GM12878 (cell line): ENCODE measurements at regions not wholly inside any gene's neighbourhood (a gene's known extent, or its start where the extent isn't known, plus 50 kb on each side); places are given as distances from the start of the nearest gene placed in this dataset.

Experiments used
- ATAC-seq: fragments of 200-7000 bp; cut with Tn5 transposase; 3 replicates; pipeline ENCODE4 v1.9.1; 2020; ENCODE audit warnings: mild to moderate bottlenecking, moderate library complexity
- BruUV-seq: library from RNA; stranded (reverse); fragments of 400-500 nt; replicated peaks from 2 replicates; lab custom pipeline; 2021; lab: Mats Ljungman, UMichigan
- CTCF ChIA-PET: fragments of 300-600 bp; sonication (Branson Sonifier 250); formaldehyde crosslinking; extraction: SDS; loops from one replicate; lab custom pipeline; 2021; ENCODE audit warnings: inconsistent platforms; lab: Yijun Ruan, JAX
- POLR2A ChIA-PET: fragments of 350-600 bp; formaldehyde crosslinking; extraction: SDS; loops from one replicate; lab custom pipeline; 2021; ENCODE audit warnings: inconsistent platforms; lab: Charles Lee
- RAD21 ChIA-PET: fragments of 300-600 bp; sonication (Branson Sonifier 250); formaldehyde crosslinking; loops from one replicate; lab custom pipeline; 2023; ENCODE audit warnings: antibody characterized with exemption; ENCODE audit not compliant: unreplicated experiment; lab: Charles Lee
- SMC1A ChIA-PET: fragments of 300-600 bp; sonication (Branson Sonifier 250); formaldehyde crosslinking; loops from one replicate; lab custom pipeline; 2023; ENCODE audit not compliant: unreplicated experiment, uncharacterized antibody; lab: Charles Lee
- DNase-seq: peaks from one replicate; pipeline ENCODE4 v3.0.0-alpha.2; 2011; ENCODE audit warnings: low read depth, low spot score
- FAIRE-seq: peaks from 3 replicates; lab custom pipeline; 2011; peaks lifted over from hg19 to GRCh38; lab: Jason Lieb, UNC
- H2AFZ ChIP-seq: 2 replicates; pipeline ENCODE4 v1.6.0; 2011; ENCODE audit warnings: low read depth, low read length, control low read depth; ENCODE audit not compliant: control insufficient read depth
- H3K27ac ChIP-seq: 2 replicates; pipeline ENCODE4 v1.5.1; 2011; ENCODE audit warnings: control low read depth; ENCODE audit not compliant: control insufficient read depth, insufficient read depth
- H3K27me3 ChIP-seq, 2 experiments: replicated peaks in 1 of 2; 2 replicates each; pipeline versions ENCODE4 v1.6.0 to v1.6.1; 2011; ENCODE audit warnings: low read length in 1 of 2; ENCODE audit not compliant: control insufficient read depth in 2 of 2, insufficient read depth in 2 of 2
- H3K36me3 ChIP-seq, 2 experiments: 2 replicates each; pipeline ENCODE4 v1.5.1; 2011; ENCODE audit warnings: low read length in 1 of 2; ENCODE audit not compliant: control insufficient read depth in 2 of 2, insufficient read depth in 2 of 2
- H3K4me1 ChIP-seq: 2 replicates; pipeline ENCODE4 v1.6.1; 2011; ENCODE audit warnings: mild to moderate bottlenecking, low read length, moderate library complexity, mixed read lengths; ENCODE audit not compliant: control insufficient read depth, insufficient read depth
- H3K4me2 ChIP-seq: 2 replicates; pipeline ENCODE4 v1.6.0; 2011; ENCODE audit warnings: control low read depth; ENCODE audit not compliant: control insufficient read depth, insufficient read depth
- H3K4me3 ChIP-seq: fragments of 200-600 bp; sonication (generic); 2 replicates; pipeline ENCODE4 v1.5.1; 2016
- H3K79me2 ChIP-seq: 2 replicates; pipeline ENCODE4 v1.6.0; 2011; ENCODE audit warnings: low read length; ENCODE audit not compliant: control insufficient read depth, insufficient read depth
- H3K9ac ChIP-seq: 2 replicates; pipeline ENCODE4 v1.8.0; 2011; ENCODE audit warnings: low read length, control low read depth, mixed read lengths; ENCODE audit not compliant: control insufficient read depth, insufficient read depth
- H3K9me3 ChIP-seq: replicated peaks from 3 replicates; pipeline ENCODE4 v1.5.1; 2011; ENCODE audit warnings: mild to moderate bottlenecking, low read length; ENCODE audit not compliant: control insufficient read depth, insufficient read depth
- H4K20me1 ChIP-seq: 2 replicates; pipeline ENCODE4 v1.6.0; 2011; ENCODE audit not compliant: control insufficient read depth, insufficient read depth
- CBFB ChIP-seq: IDR thresholded peaks from 2 replicates; pipeline ENCODE4 v1.6.1; 2016; ENCODE audit warnings: antibody characterized with exemption, low read depth
- ETV6 ChIP-seq, 2 experiments: fragments of 450-650 bp in 1 of 2; IDR thresholded peaks in 1 of 2; conservative IDR thresholded peaks in 1 of 2; 2 replicates each; pipeline ENCODE4 v1.6.1; 2014; ENCODE audit warnings: antibody characterized with exemption in 1 of 2, borderline replicate concordance in 1 of 2, low read depth in 1 of 2, mild to moderate bottlenecking in 1 of 2, moderate library complexity in 1 of 2
- EZH2 ChIP-seq: IDR thresholded peaks from 2 replicates; pipeline ENCODE4 v1.6.1; 2012; ENCODE audit warnings: low read depth, mild to moderate bottlenecking, control low read depth, inconsistent platforms, low read length, borderline replicate concordance; ENCODE audit not compliant: control insufficient read depth
- IKZF1 ChIP-seq: fragments of 450-650 bp; conservative IDR thresholded peaks from 2 replicates; pipeline ENCODE4 v1.6.1; 2017; ENCODE audit warnings: antibody characterized with exemption, mild to moderate bottlenecking
- SUZ12 ChIP-seq: fragments of 200-600 bp; sonication (generic); IDR thresholded peaks from one replicate; pipeline ENCODE4 v1.6.1; 2018; ENCODE audit warnings: antibody characterized with exemption, mild to moderate bottlenecking; ENCODE audit not compliant: unreplicated experiment
- TCF3 ChIP-seq: IDR thresholded peaks from 2 replicates; pipeline ENCODE4 v1.6.1; 2012; ENCODE audit warnings: low read depth, mild to moderate bottlenecking, low read length, borderline replicate concordance; ENCODE audit not compliant: insufficient read depth
- ZNF384 ChIP-seq: IDR thresholded peaks from 2 replicates; pipeline ENCODE4 v1.6.1; 2012; ENCODE audit warnings: low read depth, mild to moderate bottlenecking, low read length, improper control_type of control experiment, borderline replicate concordance
- ZSCAN29 ChIP-seq: fragments of 450-650 bp; IDR thresholded peaks from 2 replicates; pipeline ENCODE4 v1.6.1; 2017; ENCODE audit warnings: mild to moderate bottlenecking, moderate library complexity
- WGBS: methylation state at CpG from one replicate; pipeline ENCODE4 v1.1.6; 2016; ENCODE audit warnings: low lambda C conversion rate; ENCODE audit not compliant: insufficient replicate concordance, insufficient coverage; ENCODE audit errors: missing lambda C conversion rate; 5-methylcytosine and 5-hydroxymethylcytosine counted together
- in situ Hi-C: fragments of 300-500 bp; cut with MboI; formaldehyde crosslinking; loops from 9 replicates; pipeline ENCODE4 v1.14.3; 2018; ENCODE audit warnings: mixed read lengths
- intact Hi-C: fragments of 100-400 bp; cut with micrococcal nuclease; formaldehyde crosslinking; loops from one replicate; pipeline ENCODE4 v1.14.2; 2022; ENCODE audit not compliant: unreplicated experiment
- TF ChIP-seq, protein P1 (sequence below): fragments of 450-650 bp; IDR thresholded peaks from 2 replicates; pipeline ENCODE4 v1.6.1; 2017; ENCODE audit warnings: mild to moderate bottlenecking, moderate library complexity
- TF ChIP-seq, protein P2 (sequence below): fragments of 450-650 bp; IDR thresholded peaks from 2 replicates; pipeline ENCODE4 v1.6.1; 2017; ENCODE audit warnings: mild to moderate bottlenecking, moderate library complexity
- TF ChIP-seq, protein P3 (sequence below): IDR thresholded peaks from 2 replicates; pipeline ENCODE4 v1.6.1; 2012; ENCODE audit warnings: low read depth, low read length, improper control_type of control experiment

DNA sequence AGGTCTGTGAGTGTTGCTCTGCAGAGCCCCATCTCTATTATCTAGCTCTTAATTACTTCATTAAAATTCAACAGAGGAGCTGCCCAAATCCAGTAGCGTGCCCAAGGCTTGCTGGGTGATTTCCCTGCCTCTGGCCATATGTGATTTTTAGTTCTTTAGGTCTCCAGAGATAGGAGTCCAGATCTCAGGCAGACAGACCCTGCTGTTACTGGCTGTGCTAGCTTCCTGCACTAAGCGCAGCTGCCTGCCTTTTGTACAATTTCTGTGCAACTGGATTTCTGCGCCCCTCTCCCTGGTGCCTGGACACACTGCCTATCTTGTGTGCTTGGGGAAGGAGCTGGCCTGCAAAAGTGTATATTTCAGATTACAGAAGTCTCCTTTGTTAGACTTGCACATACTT lies 136.5 kb downstream of the TDRD15 start:
- no peaks in the 10 kb centered on the region for H3K4me1 ChIP-seq
- 28% methylated on average over 3 of the region's 3 CpGs for WGBS
- no peak overlapping the region for H3K27ac ChIP-seq
- no peaks in the 10 kb centered on the region for H4K20me1 ChIP-seq
- DNase-seq (no peak), FAIRE-seq (no peak), ATAC-seq (no peak)
- H3K9me3 ChIP-seq = no peaks in the 10 kb centered on the region
- H3K27me3 ChIP-seq = peaks cover 0 to 6% of the 10 kb centered on the region in 2 experiments; a peak in 1 of 4 replicates
- ChIA-PET RAD21 (no interaction called here), POLR2A (no interaction called here), CTCF (no interaction called here), SMC1A (interaction anchor here (1.3 kb wide), 1 partner anchor 9 kb away, joined by 4 read pairs; no protein-coding TSS in a partner anchor)
- H3K36me3 ChIP-seq = no peaks in the 10 kb centered on the region
- intact Hi-C loops (no loop called here), in situ Hi-C loops (no loop called here)
- no peak overlapping the region for H2AFZ ChIP-seq
- BruUV-seq = no TSS peak
- no peak overlapping the region for H3K4me2 ChIP-seq
- no peak overlapping the region for H3K9ac ChIP-seq
- no peaks in the 10 kb centered on the region for H3K79me2 ChIP-seq
- TF ChIP-seq EZH2 = no peak
- TF ChIP-seq ZNF384 = no peak
- no peak for TF ChIP-seq TCF3
- TF ChIP-seq IKZF1 = no peak
- no peak for TF ChIP-seq SUZ12
- no peak for TF ChIP-seq ZSCAN29
- TF ChIP-seq, protein P1, sequence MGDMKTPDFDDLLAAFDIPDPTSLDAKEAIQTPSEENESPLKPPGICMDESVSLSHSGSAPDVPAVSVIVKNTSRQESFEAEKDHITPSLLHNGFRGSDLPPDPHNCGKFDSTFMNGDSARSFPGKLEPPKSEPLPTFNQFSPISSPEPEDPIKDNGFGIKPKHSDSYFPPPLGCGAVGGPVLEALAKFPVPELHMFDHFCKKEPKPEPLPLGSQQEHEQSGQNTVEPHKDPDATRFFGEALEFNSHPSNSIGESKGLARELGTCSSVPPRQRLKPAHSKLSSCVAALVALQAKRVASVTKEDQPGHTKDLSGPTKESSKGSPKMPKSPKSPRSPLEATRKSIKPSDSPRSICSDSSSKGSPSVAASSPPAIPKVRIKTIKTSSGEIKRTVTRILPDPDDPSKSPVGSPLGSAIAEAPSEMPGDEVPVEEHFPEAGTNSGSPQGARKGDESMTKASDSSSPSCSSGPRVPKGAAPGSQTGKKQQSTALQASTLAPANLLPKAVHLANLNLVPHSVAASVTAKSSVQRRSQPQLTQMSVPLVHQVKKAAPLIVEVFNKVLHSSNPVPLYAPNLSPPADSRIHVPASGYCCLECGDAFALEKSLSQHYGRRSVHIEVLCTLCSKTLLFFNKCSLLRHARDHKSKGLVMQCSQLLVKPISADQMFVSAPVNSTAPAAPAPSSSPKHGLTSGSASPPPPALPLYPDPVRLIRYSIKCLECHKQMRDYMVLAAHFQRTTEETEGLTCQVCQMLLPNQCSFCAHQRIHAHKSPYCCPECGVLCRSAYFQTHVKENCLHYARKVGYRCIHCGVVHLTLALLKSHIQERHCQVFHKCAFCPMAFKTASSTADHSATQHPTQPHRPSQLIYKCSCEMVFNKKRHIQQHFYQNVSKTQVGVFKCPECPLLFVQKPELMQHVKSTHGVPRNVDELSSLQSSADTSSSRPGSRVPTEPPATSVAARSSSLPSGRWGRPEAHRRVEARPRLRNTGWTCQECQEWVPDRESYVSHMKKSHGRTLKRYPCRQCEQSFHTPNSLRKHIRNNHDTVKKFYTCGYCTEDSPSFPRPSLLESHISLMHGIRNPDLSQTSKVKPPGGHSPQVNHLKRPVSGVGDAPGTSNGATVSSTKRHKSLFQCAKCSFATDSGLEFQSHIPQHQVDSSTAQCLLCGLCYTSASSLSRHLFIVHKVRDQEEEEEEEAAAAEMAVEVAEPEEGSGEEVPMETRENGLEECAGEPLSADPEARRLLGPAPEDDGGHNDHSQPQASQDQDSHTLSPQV = no peak
- TF ChIP-seq, protein P2, sequence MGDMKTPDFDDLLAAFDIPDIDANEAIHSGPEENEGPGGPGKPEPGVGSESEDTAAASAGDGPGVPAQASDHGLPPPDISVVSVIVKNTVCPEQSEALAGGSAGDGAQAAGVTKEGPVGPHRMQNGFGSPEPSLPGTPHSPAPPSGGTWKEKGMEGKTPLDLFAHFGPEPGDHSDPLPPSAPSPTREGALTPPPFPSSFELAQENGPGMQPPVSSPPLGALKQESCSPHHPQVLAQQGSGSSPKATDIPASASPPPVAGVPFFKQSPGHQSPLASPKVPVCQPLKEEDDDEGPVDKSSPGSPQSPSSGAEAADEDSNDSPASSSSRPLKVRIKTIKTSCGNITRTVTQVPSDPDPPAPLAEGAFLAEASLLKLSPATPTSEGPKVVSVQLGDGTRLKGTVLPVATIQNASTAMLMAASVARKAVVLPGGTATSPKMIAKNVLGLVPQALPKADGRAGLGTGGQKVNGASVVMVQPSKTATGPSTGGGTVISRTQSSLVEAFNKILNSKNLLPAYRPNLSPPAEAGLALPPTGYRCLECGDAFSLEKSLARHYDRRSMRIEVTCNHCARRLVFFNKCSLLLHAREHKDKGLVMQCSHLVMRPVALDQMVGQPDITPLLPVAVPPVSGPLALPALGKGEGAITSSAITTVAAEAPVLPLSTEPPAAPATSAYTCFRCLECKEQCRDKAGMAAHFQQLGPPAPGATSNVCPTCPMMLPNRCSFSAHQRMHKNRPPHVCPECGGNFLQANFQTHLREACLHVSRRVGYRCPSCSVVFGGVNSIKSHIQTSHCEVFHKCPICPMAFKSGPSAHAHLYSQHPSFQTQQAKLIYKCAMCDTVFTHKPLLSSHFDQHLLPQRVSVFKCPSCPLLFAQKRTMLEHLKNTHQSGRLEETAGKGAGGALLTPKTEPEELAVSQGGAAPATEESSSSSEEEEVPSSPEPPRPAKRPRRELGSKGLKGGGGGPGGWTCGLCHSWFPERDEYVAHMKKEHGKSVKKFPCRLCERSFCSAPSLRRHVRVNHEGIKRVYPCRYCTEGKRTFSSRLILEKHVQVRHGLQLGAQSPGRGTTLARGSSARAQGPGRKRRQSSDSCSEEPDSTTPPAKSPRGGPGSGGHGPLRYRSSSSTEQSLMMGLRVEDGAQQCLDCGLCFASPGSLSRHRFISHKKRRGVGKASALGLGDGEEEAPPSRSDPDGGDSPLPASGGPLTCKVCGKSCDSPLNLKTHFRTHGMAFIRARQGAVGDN = no peak
- TF ChIP-seq CBFB = no peak
- no peak for TF ChIP-seq ETV6 (conservative IDR thresholded peaks at IDR 0.05 in 1 of 2, IDR thresholded peaks at IDR 0.05 in 1 of 2; ENCODE audit: borderline replicate concordance in 1 of 2, low read depth in 1 of 2)
- TF ChIP-seq, protein P3, sequence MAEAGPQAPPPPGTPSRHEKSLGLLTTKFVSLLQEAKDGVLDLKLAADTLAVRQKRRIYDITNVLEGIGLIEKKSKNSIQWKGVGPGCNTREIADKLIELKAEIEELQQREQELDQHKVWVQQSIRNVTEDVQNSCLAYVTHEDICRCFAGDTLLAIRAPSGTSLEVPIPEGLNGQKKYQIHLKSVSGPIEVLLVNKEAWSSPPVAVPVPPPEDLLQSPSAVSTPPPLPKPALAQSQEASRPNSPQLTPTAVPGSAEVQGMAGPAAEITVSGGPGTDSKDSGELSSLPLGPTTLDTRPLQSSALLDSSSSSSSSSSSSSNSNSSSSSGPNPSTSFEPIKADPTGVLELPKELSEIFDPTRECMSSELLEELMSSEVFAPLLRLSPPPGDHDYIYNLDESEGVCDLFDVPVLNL = no peak
- no peak overlapping the region for H3K4me3 ChIP-seq
